Stomach (tissue), 8 donors: ENCODE measurements at regions not wholly inside any gene's neighbourhood (a gene's known extent, or its start where the extent isn't known, plus 50 kb on each side); places are given as distances from the start of the nearest gene placed in this dataset.

Source experiments
- DNase-seq, 2 donors: peaks; one replicate each; pipeline versions ENCODE4 v3.0.0 to v3.0.0-alpha.2; 2013 to 2019
- H3K27ac ChIP-seq, 5 donors: fragments of 200-600 bp in 4 of 5; sonication (generic) in 4 of 5; one replicate each; pipeline ENCODE4 v1.5.1; 2013 to 2019; ENCODE audit warnings: mild to moderate bottlenecking in 1 of 5, moderate library complexity in 1 of 5
- H3K27me3 ChIP-seq, 3 donors: fragments of 200-600 bp; sonication (generic); one replicate each; pipeline ENCODE4 v1.5.1; 2017 to 2019; ENCODE audit warnings: mixed run types in 1 of 3
- H3K36me3 ChIP-seq, 4 donors: fragments of 200-600 bp; sonication (generic); 1 replicate in 3 of 4; 2 replicates in 1 of 4; pipeline ENCODE4 v1.5.1; 2016 to 2019
- H3K4me1 ChIP-seq, 4 donors: fragments of 200-600 bp; sonication (generic); one replicate each; pipeline ENCODE4 v1.5.1; 2016 to 2019
- H3K4me3 ChIP-seq, 4 donors: fragments of 200-600 bp; sonication (generic) in 3 of 4; one replicate each; pipeline ENCODE4 v1.5.1; 2016 to 2019; ENCODE audit warnings: mild to moderate bottlenecking in 1 of 4
- H3K9me3 ChIP-seq, 4 donors: fragments of 200-600 bp; sonication (generic); one replicate each; pipeline ENCODE4 v1.5.1; 2016 to 2019
- EP300 ChIP-seq: sonication (generic); formaldehyde crosslinking; IDR thresholded peaks from one replicate; pipeline ENCODE4 v1.6.1; 2017; ENCODE audit warnings: antibody characterized with exemption
- POLR2A ChIP-seq, 4 donors: fragments of 450-650 bp; IDR thresholded peaks; one replicate each; pipeline ENCODE4 v1.6.1; 2016; ENCODE audit warnings: antibody characterized with exemption in 4 of 4, control low read depth in 2 of 4, mild to moderate bottlenecking in 1 of 4, moderate library complexity in 1 of 4
- POLR2AphosphoS5 ChIP-seq, 3 donors: sonication (generic); formaldehyde crosslinking; IDR thresholded peaks; one replicate each; pipeline ENCODE4 v1.6.1; 2016; ENCODE audit warnings: antibody characterized with exemption in 3 of 3
- WGBS, 5 donors: extraction: QIAGEN DNeasy Blood & Tissue Kit in 3 of 5; methylation state at CpG; one replicate each; pipeline versions ENCODE4 v1.1.5 to v1.1.7; 2013 to 2018; 5-methylcytosine and 5-hydroxymethylcytosine counted together
- intact Hi-C: fragments of 100-400 bp; cut with DNase I; formaldehyde crosslinking; loops from one replicate; pipeline ENCODE4 v1.15.1; 2023; ENCODE audit warnings: low total_unique reads
- TF ChIP-seq, protein P1 (sequence below), 7 experiments: fragments of 450-650 bp in 4 of 7; fragments of 200-600 bp in 3 of 7; sonication (generic) in 3 of 7; IDR thresholded peaks; one replicate each; pipeline ENCODE4 v1.5.1; 2016 to 2019; ENCODE audit warnings: antibody characterized with exemption in 7 of 7, control low read depth in 2 of 7, mild to moderate bottlenecking in 1 of 7
- donor health status: healthy with polysubstance abuse.
- donor health status: Bipolar disorder and iron deficiency.
- donor health status: healthy.

DNA sequence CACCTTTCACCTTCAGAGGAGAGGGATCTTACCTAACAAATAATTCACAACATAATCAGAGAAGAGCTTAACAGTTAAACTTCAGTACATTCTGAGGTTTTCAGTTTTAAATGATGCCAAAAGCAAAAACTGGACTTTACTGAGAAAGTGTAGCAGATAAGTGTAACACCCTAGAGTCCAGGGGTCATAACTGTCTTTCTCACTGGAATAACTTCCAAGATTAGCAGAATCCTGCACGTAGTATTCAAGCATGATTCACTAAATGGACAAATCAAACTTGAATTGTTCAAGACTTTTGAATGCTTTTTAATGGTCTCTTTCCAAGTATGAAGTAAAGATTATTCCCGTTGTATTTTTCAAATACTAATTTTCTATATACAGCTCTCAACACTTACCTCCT lies 180.1 kb upstream of the NREP start:
- no peaks in the 10 kb centered on the region for H3K4me1 ChIP-seq
- intact Hi-C loops, result no loop called here
- WGBS, 5 donors, result 66 to 84% (median 75%) methylated on average over 2 of the region's 2 CpGs
- no peaks in the 10 kb centered on the region for H3K36me3 ChIP-seq
- H3K9me3 ChIP-seq, result no peaks in the 10 kb centered on the region
- H3K27me3 ChIP-seq, result no peaks in the 10 kb centered on the region
- H3K27ac ChIP-seq, result no peak overlapping the region
- TF ChIP-seq POLR2A (IDR thresholded peaks at IDR 0.05) (no peak), POLR2AphosphoS5 (IDR thresholded peaks at IDR 0.05) (no peak)
- TF ChIP-seq, protein P1, sequence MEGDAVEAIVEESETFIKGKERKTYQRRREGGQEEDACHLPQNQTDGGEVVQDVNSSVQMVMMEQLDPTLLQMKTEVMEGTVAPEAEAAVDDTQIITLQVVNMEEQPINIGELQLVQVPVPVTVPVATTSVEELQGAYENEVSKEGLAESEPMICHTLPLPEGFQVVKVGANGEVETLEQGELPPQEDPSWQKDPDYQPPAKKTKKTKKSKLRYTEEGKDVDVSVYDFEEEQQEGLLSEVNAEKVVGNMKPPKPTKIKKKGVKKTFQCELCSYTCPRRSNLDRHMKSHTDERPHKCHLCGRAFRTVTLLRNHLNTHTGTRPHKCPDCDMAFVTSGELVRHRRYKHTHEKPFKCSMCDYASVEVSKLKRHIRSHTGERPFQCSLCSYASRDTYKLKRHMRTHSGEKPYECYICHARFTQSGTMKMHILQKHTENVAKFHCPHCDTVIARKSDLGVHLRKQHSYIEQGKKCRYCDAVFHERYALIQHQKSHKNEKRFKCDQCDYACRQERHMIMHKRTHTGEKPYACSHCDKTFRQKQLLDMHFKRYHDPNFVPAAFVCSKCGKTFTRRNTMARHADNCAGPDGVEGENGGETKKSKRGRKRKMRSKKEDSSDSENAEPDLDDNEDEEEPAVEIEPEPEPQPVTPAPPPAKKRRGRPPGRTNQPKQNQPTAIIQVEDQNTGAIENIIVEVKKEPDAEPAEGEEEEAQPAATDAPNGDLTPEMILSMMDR (IDR thresholded peaks at IDR 0.05), result no peak
- no peak for DNase-seq
- no peak overlapping the region for H3K4me3 ChIP-seq

DNA sequence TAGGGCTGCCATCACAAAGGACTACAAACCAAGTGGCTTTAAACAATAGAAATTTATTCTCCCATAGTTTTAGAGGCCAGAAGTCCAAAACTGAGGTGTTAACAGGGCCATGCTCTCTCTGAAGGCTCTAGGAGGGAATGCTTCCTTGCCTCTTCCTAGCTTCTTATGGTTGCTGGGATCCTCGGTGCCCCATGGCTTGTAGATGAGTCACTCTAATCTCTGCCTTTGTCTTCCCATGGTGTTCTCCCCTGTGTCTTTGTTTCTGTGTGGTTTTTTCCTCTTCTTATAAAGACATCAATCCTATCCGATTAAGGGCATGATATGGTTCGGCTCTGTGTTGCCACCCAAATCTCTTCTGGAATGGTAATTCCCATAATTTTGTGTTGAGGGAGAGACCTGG lies 178.8 kb upstream of the NREP start:
- no peak for DNase-seq
- no peaks in the 10 kb centered on the region for H3K27me3 ChIP-seq
- no peaks in the 10 kb centered on the region for H3K9me3 ChIP-seq
- no peak overlapping the region for H3K27ac ChIP-seq
- WGBS, 5 donors, result 85 to 97% (median 91%) methylated on average over 3 of the region's 3 CpGs
- no peaks in the 10 kb centered on the region for H3K4me1 ChIP-seq
- TF ChIP-seq POLR2A (IDR thresholded peaks at IDR 0.05), result no peak
- no peak for TF ChIP-seq EP300
- TF ChIP-seq, protein P1 (IDR thresholded peaks at IDR 0.05), result no peak
- no peak for TF ChIP-seq POLR2AphosphoS5 (IDR thresholded peaks at IDR 0.05)
- H3K4me3 ChIP-seq, result no peak overlapping the region
- H3K36me3 ChIP-seq, result no peaks in the 10 kb centered on the region
- intact Hi-C loops, result no loop called here

DNA sequence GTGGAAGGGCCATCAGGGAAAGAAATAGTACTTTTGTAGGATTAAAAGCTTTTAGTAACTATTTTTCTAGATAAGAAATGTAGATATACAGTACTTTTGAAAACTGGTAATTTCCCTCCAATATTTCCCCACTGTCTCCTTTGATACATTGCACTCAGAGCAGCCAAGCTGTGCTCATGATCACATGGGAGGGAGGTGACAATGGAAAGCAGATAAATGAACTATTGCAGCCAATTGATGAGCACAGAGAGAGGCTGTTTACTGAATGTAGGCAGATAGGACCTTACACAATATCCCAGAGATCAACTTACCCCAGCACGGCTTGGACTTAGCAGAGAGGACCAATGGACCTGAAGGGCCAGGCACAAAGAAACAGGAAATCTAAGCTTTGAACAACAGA lies 178.0 kb upstream of the NREP start:
- intact Hi-C loops, result no loop called here
- WGBS, 5 donors, result 78 to 93% (median 83%) methylated on average over 1 of the region's 1 CpG

DNA sequence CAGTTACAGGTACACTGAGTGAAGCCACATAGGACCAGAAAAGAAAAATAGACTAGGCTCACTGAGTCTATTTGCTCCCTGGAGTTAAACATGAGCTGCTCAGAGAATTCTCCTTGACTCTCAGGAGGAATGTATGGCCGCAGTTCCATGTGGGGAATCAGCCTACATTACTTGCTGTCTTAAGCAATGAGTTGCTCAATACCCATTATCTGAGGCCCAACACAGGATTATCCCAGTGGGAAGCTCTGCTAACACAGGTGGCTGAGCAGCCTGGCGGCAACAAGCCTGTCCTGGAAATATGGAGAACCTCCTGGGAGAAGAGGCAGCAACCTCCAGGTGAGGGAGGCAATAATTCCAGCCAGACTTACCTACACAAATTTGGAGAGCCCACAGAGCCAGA lies 177.5 kb upstream of the NREP start:
- intact Hi-C loops, result no loop called here
- no peaks in the 10 kb centered on the region for H3K27me3 ChIP-seq
- H3K9me3 ChIP-seq, result no peaks in the 10 kb centered on the region
- H3K4me1 ChIP-seq, result peaks cover 0 to 6% (median 0%) of the 10 kb centered on the region in 4 donors
- no peaks in the 10 kb centered on the region for H3K36me3 ChIP-seq
- no peak overlapping the region for H3K4me3 ChIP-seq
- H3K27ac ChIP-seq, result no peak overlapping the region
- no peak for DNase-seq
- WGBS, 5 donors, result 67 to 91% (median 75%) methylated on average over 2 of the region's 2 CpGs
- TF ChIP-seq, protein P1 (IDR thresholded peaks at IDR 0.05), result no peak
- TF ChIP-seq POLR2AphosphoS5 (IDR thresholded peaks at IDR 0.05) (no peak), POLR2A (IDR thresholded peaks at IDR 0.05) (no peak), EP300 (no peak)

More for the DNA sequence above, 178.0 kb upstream of the NREP start:
- Histone ChIP-seq H3K9me3 (no peaks in the 10 kb centered on the region), H3K27me3 (no peaks in the 10 kb centered on the region), H3K36me3 (no peaks in the 10 kb centered on the region), H3K27ac (no peak overlapping the region), H3K4me1 (peaks cover 0 to under 1% (median 0%) of the 10 kb centered on the region in 4 donors), H3K4me3 (no peak overlapping the region)
- no peak for DNase-seq
- TF ChIP-seq POLR2A (IDR thresholded peaks at IDR 0.05) (no peak), EP300 (no peak)
- TF ChIP-seq, protein P1 (IDR thresholded peaks at IDR 0.05), result no peak
